Umbilical cord (tissue), 1 donor: ENCODE measurements at regions not wholly inside any gene's neighbourhood (a gene's known extent, or its start where the extent isn't known, plus 50 kb on each side); places are given as distances from the start of the nearest gene placed in this dataset.

ENCODE experiments used
- DNase-seq: peaks from one replicate; pipeline ENCODE4 v3.0.0-alpha.2; 2015; ENCODE audit warnings: low spot score

GRCh38 chr21:29441651-29442050 is 142.9 kb downstream of the BACH1 start:
- DNase-seq = no peak

DNA sequence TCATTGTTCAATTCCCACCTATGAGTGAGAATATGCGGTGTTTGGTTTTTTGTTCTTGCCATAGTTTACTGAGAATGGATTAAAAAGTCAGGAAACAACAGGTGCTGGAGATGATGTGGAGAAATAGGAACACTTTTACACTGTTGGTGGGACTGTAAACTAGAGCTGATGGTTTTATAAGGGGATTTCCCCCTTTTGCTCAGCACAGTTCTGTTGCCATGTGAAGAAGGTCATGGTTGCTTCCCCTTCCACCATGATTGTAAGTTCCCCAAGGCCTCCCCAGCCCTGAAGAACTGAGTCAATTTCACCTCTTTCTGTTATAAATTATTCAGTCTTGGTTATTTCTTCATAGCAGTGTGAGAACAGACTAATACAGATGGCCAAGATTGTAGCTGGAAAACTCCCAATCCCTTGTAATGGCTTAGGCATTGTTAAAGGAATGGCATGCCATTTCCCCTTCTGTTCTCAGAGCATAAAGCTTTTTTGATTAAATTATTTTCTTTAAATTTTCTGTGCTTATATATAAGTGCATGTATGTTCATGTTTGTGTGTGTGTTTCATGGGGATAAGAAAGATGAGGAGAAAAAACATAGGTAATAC is 144.8 kb downstream of the BACH1 start:
- DNase-seq = no peak

GRCh38 chr21:29448766-29449165 is 150.0 kb downstream of the BACH1 start:
- no peak for DNase-seq

DNA sequence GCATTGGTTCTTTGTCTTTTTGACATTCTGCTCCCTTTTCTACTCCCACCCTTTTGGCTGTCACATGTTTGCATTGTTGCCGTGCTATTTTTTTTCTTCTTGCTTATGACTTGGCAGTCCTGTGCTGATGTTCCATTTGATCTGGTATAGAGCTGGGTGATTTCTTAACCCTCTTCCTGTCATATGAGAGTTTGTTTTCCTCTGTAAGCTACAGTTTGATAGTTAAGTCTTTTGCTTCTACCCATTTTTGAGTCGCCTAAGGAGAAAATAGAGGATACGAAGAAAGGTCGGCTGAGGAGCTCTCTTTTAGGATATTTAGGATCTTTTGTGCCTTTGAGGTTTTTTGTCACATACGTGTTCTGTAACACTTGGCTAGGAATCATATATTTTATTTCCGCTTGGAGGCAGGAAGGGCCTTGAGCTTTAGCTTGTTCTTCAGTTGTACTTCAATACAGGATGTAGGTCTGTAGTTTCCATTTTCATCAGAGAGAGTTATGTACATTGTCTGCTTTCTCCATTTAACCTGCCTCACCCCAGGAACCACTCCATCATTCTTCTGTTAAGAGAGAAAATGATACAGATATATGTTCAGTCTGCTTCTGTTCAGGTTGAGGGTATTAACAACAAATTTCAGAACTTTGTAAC is 150.7 kb downstream of the BACH1 start:
- DNase-seq = no peak

DNA sequence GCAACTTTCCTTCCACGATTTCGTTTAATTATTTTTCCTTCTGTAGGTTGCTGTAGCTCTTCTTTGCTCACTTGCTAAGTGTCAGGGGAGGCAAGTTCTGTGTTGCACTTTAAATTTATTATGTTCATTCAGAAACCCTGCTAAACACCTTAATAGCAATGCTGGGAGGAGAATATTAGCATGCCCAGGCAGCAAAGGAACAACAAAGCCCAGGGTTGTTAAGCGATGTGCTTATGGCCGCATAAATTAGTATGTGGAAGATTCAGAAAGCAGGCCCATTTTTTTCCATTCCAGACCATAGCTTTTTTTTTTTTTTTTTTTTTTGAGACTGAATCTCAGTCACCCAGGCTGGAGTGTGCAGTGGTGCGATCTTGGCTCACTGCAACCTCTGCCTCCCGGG is 151.3 kb downstream of the BACH1 start:
- no peak for DNase-seq

DNA sequence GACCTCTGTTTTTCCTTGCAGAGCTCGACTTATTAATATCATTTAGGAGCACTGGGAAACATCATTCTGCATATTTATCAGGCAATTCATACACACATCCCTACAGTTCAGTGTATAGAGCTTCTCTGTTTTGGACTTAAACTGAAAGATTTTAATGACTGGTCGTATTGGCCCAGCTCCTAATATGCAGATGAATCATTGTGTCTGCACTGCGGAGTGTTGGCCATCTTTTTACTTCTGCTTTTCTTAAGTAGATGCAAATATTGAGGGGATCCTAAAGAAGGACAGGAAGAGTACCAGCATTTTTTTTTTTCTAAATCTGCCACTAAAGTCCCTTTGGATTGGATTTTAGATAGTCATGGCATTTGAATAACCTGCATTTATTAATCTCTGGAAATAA is 154.8 kb downstream of the BACH1 start:
- DNase-seq = no peak

DNA sequence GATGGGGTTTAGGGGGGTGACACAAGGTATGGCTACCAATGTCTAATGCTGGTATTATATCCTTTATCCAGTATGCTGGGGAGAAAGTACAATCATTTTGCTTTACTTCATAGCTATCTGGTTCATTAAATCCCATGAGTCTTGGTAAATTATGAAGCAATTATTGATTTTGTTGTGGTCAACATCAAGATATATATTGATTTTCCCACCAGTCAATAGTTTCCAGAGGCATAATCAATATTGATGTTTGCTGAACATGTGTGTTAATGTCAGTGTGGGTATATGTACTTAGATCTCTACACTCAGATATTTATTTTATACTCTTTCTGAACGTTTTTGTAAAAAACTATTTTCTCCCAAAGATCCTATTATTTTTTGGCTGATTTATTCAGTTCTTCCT is 155.5 kb downstream of the BACH1 start:
- no peak for DNase-seq

DNA sequence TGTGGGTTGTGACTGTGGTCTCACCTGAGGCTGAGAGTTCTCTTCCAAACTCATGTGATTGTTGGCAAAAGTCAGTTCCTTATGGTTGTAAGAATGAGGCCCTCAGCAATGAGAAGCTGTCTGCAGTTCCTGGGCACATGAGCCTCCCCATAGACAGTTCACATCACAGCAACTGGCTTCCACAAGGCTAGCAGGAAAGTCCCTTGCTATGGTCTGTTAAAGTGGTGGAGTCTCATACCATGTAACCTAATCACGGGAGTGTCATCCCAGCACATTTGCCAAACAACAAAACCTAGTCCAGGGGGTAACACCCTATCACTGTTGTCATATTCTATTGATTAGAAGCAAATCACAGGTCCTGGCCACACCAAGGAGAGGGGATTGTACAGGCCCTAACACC is 163.8 kb downstream of the BACH1 start:
- DNase-seq = no peak

DNA sequence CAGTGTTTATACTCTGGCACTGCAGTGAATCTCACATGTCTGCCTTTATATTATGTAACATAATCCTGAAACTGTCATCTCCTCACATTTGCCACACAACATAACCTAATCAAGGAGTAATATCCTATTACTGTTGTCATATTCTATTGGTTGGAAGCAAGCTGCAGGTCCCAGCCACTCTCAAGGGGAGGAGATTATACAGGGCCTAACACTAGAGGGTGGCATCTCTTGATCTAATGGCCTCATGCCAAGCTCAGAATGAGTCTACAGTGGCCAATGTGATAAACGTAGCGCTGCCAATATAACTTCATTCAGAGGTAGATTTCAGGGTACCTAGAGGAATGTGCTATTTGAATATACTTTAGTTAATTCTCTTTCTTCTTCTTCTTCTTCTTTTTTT is 166.8 kb downstream of the BACH1 start:
- no peak for DNase-seq

GRCh38 chr21:29466532-29466931 is 167.8 kb downstream of the BACH1 start:
- DNase-seq = no peak

DNA sequence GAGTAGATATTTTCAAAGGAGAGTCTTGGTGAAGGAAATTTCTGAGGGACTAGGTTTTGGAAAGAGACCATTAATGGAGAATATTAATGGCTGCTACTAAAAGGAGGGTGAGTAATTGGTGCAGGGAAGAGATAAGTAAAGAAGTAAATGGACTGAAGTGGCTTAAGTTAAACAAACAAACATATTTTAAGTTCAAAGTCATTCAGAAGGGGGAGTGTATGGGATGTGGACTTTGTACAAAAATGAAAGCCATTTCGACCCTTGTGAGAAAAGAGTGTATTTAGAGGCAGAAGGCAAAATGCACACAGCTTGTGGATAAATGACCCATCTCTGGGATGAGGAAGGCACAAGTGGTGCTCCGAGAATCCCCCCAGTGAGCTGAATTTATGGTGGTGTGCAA is 171.7 kb downstream of the BACH1 start:
- no peak for DNase-seq

DNA sequence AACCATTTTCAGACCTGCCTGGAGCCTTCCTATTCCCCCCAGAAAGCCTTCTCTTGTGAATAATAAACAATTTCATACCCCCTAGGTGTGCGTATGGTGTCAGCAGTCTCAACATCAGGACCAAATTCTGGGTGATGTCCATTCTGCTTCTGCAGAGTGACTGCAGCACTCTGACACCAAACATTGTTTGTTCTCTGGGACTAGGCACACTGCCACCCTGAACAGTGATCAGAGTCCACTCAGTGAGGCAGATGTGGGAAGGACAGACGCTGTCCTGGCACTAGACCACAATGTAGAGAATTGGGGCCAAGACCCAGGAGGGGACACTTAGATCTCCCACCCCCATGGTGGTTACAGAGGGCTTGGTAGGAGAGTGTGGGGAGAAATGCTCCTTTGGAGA is 175.1 kb downstream of the BACH1 start:
- DNase-seq = no peak

- DNase-seq = no peak
These were observed 176.6 kb downstream of the BACH1 start for GRCh38 chr21:29475329-29475728.

GRCh38 chr21:29477347-29477746 is 178.6 kb downstream of the BACH1 start:
- peak; percentile 7 for DNase-seq

DNA sequence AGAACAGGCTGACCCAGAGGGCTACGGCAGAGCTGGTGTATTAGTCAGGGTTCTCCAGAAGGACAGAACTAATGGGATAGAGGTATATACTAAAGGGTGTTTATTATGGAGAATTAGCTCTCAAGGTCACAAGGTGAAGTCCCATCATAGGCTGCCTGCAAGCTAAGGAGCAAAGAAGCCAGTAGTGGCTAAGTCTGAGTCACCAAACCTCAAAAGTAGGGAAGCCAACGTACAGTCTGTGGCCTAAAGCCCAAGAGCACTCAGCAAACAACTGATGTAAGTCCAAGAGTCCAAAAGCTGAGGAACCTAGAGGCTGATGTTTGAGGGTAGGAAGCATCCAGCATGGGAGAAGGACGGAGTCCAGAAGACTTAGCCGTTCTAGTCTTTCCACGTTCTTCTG is 179.2 kb downstream of the BACH1 start:
- no peak for DNase-seq

GRCh38 chr21:29481081-29481480 is 182.4 kb downstream of the BACH1 start:
- DNase-seq = no peak

- DNase-seq = peak; percentile 7
These were observed 182.9 kb downstream of the BACH1 start for GRCh38 chr21:29481641-29482040.

GRCh38 chr21:29486306-29486807 is 187.6 kb downstream of the BACH1 start:
- no peak for DNase-seq
